GM10248 (cell line): ENCODE measurements at regions not wholly inside any gene's neighbourhood (a gene's known extent, or its start where the extent isn't known, plus 50 kb on each side); places are given as distances from the start of the nearest gene placed in this dataset.
"Not testable (repeated sequence)": the region's sequence is repeated elsewhere in the genome, so short reads cannot be mapped to it uniquely, and the experiment has no call there.

Source experiments
- CTCF ChIA-PET: fragments of 300-600 bp; sonication (Branson Sonifier 250); formaldehyde crosslinking; extraction: SDS; loops from one replicate; lab custom pipeline; 2021; ENCODE audit warnings: antibody characterized with exemption; lab: Yijun Ruan, JAX
- POLR2A ChIA-PET: fragments of 350-650 bp; sonication (Branson Sonifier 250); formaldehyde crosslinking; extraction: SDS; loops from one replicate; lab custom pipeline; 2020; ENCODE audit warnings: antibody characterized with exemption; lab: Yijun Ruan, JAX
- DNase-seq: peaks from one replicate; pipeline ENCODE4 v3.0.0; 2012; ENCODE audit errors: extremely low spot score
- CTCF ChIP-seq: IDR thresholded peaks from 2 replicates; pipeline ENCODE4 v1.5.1; 2012; ENCODE audit warnings: mild to moderate bottlenecking, low read depth; ENCODE audit errors: extremely low read depth, missing control alignments, control extremely low read depth

- ChIA-PET POLR2A (no interaction called here), CTCF (no interaction called here)
- no peak for TF ChIP-seq CTCF
- DNase-seq = no peak
These were observed 137.7 kb downstream of the LCA5 start for GRCh38 chr6:79399499-79399898.

- POLR2A ChIA-PET, DNase-seq: not testable (repeated sequence)
- CTCF ChIA-PET = interaction anchor here (1.5 kb wide), 1 partner anchor 16 kb away, joined by 4 read pairs; no protein-coding TSS in a partner anchor
These were observed 138.6 kb downstream of the LCA5 start for GRCh38 chr6:79398617-79399016.

GRCh38 chr6:79396625-79397024 is 140.6 kb downstream of the LCA5 start:
- no peak for DNase-seq
- CTCF ChIA-PET = no interaction called here
- TF ChIP-seq CTCF = no peak
- POLR2A ChIA-PET = no interaction called here

GRCh38 chr6:79394690-79395089 is 142.5 kb downstream of the LCA5 start:
- CTCF ChIA-PET = no interaction called here
- no peak for TF ChIP-seq CTCF
- POLR2A ChIA-PET = no interaction called here
- DNase-seq = no peak

- POLR2A ChIA-PET = no interaction called here
- CTCF ChIA-PET = interaction anchor here (1.2 to 1.3 kb wide), 2 partner anchors 14 to 16 kb away, joined by 3 to 4 read pairs; no protein-coding TSS in a partner anchor
- no peak for DNase-seq
- no peak for TF ChIP-seq CTCF
These were observed 145.1 kb downstream of the LCA5 start for GRCh38 chr6:79392094-79392493.

- no peak for DNase-seq
- TF ChIP-seq CTCF = no peak
- ChIA-PET CTCF (interaction anchor here (1.2 kb wide), 1 partner anchor 14 kb away, joined by 4 read pairs; no protein-coding TSS in a partner anchor), POLR2A (no interaction called here)
These were observed 145.8 kb downstream of the LCA5 start for GRCh38 chr6:79391480-79391879.

- TF ChIP-seq CTCF = no peak
- ChIA-PET POLR2A (no interaction called here), CTCF (interaction anchor here (0.9 to 1.4 kb wide), 2 partner anchors 10 to 158 kb away, joined by 3 read pairs; no protein-coding TSS in a partner anchor)
- no peak for DNase-seq
These were observed 151.3 kb downstream of the LCA5 start for GRCh38 chr6:79385893-79386292.
